ENCODE measurements at regions not wholly inside any gene's neighbourhood (a gene's known extent, or its start where the extent isn't known, plus 50 kb on each side); places are given as distances from the start of the nearest gene placed in this dataset.
"Not testable (repeated sequence)": the region's sequence is repeated elsewhere in the genome, so short reads cannot be mapped to it uniquely, and the experiment has no call there.

DNA sequence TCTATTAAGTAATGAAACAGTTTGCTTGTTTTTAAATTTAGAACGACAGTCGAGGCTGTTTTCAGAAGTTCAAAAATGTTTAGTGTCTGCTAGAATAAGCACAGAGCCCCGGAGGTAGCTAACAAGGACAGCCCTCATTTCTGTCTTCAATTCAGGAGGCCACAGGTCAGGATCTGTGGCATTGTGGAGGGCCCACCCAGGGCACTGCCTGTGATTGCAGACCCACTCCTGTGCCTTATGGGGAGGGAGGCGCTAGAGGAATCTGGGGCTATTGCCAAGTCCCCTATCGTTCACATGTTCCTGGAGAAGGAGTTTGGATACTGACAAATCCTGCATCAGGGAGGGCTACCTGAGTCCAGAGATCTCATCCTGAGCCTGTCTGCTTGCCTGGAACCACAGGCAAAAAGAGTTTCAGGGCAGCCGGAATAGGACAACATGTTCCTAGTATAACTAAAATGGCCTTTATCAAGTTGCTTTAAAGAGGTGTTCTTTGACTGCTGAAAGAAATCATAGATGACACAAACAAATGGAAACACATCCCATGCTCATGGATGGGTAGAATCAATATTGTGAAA lies 141.5 kb upstream of the ROPN1 start:
- no peak for DNase-seq (ENCODE audit: low read depth in 2 of 3, low spot score in 2 of 3)

DNA sequence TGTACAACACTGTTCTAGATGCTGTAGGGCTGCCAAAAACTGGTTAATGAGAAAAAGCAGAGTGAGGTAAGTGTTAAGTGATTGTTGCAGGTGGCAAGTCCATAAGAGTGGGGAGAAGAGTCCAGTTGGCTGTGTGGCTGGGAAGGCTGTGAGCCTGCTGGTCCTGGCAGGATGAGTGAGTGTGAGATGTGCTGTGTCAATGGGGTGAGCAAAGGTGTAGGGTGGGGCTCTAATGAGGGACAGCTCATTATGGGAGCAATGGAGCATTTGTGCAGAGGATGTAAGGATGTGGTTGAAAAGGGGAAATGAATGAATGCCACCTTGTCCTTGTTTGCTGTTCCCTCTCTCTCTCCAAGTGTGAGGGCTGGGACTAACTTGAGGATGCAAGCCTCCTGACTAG lies 145.3 kb upstream of the ROPN1 start:
- no peak for DNase-seq (ENCODE audit: low read depth in 2 of 3, low spot score in 2 of 3)

DNA sequence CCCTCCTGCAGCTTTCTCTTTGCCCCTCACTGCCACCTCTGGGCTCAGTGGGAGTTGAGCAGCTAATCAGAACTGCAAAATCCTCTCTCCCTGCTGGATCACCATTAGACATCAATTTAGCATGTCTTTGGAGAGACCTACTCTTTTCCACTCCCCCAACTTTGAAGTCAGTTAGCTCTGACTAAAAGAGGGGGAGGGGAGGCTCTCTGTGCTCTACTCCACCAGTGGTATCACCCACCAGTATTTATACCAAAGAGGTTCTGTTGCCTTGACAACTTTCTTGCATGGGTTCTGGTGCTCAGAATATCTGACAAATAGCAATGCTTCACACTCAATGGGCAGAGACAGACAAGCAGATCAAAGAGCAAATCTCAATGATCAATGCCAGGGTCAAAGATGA lies 146.2 kb upstream of the ROPN1 start:
- no peak for DNase-seq (ENCODE audit: low read depth in 2 of 3, low spot score in 2 of 3)

DNA sequence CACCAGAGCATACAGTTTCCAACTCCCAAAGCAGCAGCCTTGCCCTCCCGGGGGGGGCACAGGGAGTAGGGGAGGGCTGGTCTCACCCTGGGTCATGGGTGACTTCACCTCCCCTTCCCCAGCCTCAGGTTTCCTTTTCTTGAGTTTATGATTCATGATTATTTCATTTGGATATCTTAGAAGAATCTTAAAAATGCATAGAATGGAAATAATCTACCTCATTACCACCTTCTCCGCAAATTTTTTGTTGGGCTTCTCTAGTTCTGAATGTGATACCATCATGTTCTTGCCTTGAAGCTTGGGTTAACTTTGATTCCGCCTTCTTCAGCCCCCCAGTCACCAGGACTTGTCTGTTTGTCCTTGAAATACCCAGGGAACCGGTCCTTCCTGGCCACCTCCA lies 148.8 kb upstream of the ROPN1 start:
- no peak for DNase-seq (ENCODE audit: low read depth in 2 of 3, low spot score in 2 of 3)

DNA sequence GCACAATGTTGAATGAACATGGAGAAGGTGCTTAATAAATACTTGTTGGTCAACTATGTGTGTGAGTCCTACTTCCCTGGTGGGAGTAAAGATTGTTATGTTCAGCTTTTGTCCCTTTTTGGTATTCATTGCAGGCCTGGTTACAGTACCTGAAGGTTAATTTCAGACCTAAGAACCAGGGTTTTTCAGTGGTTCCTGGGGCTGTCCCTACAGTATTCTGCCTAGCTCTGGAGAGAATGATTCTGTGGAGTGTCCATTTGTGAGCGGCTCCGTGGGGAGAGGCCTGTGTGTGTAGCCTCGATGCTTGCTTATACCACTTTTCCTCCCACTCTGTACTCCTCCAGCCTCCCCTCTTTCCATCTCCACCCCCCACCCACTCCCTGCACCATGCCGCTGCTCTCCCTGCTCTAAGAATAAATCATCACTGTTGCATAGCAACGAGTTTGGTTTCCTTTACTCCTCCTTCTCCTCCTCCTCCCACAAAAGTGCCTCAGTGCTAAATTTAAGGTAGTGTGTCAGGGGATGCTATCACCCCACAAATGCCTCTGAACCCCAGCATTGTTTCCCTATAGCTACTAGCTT lies 150.6 kb upstream of the ROPN1 start:
- no peak for DNase-seq (ENCODE audit: low read depth in 2 of 3, low spot score in 2 of 3)

DNA sequence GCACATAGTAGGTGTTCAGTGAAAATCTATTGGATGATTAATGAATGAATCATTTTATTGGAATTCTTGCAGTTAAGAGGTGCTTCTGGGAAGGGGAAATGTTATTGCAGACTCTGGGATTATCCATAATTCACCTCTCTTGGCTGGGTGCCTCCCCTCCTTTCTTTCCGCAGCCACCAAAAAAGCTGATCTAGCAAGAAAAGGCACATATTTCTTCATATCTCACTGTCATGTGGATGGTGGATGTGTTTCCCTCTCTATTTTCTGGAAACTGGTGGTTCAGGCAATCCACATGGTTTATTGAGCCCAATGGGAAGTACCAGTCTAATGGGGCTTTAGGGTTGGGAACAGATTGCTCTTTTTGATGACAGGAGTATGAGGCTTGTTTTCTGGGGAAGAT lies 151.1 kb upstream of the ROPN1 start:
- no peak for DNase-seq (ENCODE audit: low read depth in 2 of 3, low spot score in 2 of 3)

DNA sequence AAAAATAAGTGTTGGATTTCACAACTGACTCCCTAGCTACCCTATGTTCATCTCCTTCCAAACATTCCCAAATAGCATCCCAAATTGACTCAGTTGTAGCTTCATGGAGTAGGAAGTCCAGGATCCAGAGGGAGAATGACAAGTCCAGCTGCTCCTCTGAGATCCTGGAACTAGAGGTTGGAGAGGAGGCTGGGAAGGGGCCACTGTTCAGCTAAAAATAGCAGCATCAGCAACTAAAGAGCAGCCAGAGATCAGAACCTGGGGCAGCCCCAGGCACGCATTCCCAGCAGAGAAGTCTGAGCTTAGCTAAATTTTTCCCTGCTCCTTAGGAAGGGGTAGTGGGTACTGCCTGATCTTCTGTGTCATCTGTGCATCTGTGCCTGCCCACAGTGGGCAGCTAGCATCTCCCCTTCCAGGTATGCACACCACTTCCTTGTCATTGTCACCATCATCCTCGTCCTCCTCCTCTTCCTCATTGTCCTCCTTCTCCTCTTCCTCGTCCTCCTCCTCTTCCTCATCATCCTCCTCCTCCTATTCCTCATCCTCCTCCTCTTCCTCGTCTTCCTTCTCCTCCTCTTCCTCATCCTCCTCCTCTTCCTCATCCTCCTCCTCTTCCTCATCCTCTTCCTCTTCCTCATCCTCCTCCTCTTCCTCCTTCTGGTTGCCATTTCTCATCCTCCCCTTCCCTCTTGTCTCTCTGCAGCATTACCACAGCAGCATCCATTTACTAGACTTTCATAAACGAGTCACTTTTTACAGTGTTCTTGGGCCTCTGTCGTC lies 152.3 kb upstream of the ROPN1 start:
- no peak for DNase-seq (ENCODE audit: low read depth in 2 of 3, low spot score in 2 of 3)

DNA sequence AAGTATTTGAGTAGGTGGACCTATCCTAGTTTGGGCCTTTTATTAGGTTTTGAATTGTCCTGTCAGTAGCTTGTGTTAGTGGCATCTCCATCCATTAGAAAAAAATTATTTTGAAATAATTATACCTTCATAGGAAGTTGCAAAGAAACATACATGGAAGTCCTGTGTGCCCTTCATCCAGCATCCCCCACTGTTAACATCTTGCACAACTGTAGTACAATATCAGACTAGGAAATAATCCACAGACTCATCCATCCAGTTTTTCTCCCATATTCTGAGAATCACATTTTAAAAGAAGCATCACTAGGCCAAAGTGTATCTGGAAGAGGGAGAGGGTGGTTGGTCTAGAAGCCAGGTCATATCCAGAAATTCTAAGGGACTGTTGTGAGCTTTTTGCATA lies 155.5 kb upstream of the ROPN1 start:
- no peak for DNase-seq (ENCODE audit: low read depth in 2 of 3, low spot score in 2 of 3)

DNA sequence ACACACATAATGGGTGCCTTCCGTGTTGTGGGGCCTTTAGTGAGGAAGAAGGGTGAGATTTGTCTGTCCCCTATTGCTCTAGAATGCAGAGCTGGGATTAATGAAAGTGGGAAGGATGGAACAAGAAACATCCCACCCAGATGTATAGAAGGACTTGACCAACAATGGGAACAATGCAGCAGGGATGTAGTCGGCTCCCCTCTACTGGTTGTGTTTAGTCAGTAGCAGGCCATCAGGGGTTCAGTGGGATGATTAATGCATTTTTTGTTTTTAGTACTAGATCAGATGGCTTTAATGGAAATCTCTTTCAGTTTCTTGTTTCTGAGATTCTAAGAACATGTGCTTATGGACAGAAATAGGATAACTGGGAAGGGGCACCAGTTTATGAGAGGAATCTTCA lies 156.0 kb upstream of the ROPN1 start:
- no peak for DNase-seq (ENCODE audit: low read depth in 2 of 3, low spot score in 2 of 3)

DNA sequence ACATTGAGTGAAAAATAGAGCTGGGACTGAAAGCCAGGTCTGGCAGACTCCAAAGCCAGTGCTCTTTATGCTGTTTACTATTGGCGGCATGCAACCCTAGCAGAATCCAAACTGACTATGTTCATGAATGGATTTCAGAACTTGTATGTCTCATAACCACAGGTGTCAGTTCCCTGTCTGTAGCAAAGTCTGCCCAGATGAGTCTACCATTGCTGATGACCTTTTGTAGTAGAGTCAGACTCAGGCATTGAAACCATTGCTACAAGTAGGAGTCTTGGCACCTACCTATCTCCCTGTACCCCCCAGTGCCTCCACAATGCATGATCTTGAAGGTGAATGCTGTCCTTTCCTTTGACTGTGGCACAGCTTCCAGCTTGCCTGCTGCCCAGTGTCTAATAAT lies 157.2 kb upstream of the ROPN1 start:
- DNase-seq (ENCODE audit: low read depth in 2 of 3, low spot score in 2 of 3) = no peak

DNA sequence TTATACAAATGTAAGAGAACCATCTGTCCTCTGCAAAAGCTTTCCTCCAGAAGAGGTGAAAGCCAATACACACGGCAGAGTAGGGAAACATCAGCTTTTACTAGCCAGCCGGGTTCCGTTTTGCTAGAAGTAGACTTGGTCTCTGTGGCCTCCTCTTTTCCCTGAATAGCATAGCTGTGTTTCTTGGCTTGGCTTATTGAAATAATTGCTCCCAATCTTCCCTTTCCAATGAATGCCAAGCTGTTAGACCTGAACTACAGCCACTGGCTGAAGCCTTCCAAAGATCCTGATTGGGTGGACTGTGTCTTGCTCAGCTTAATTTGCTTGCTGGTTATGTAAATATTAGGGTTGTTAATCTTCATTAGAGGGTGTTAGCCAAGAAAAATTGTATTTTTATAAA lies 157.8 kb upstream of the ROPN1 start:
- DNase-seq (ENCODE audit: low read depth in 2 of 3, low spot score in 2 of 3) = no peak

DNA sequence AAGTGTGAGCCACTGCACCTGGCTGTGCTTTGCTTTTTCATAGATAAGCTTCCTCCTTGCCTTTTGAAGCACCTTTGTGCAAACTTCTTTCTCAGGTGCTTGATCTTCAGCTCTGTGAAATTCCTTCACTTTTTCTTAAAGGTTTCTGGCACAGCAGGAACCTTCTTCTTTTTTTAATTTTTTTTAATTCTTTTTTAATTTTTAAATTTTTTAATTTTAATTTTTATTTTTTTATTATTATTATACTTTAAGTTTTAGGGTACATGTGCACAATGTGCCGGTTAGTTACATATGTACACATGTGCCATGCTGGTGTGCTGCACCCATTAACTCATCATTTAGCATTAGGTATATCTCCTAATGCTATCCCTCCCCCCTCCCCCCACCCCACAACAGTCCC lies 161.0 kb upstream of the ROPN1 start:
- DNase-seq (ENCODE audit: low read depth in 2 of 3, low spot score in 2 of 3) = not testable (repeated sequence)

DNA sequence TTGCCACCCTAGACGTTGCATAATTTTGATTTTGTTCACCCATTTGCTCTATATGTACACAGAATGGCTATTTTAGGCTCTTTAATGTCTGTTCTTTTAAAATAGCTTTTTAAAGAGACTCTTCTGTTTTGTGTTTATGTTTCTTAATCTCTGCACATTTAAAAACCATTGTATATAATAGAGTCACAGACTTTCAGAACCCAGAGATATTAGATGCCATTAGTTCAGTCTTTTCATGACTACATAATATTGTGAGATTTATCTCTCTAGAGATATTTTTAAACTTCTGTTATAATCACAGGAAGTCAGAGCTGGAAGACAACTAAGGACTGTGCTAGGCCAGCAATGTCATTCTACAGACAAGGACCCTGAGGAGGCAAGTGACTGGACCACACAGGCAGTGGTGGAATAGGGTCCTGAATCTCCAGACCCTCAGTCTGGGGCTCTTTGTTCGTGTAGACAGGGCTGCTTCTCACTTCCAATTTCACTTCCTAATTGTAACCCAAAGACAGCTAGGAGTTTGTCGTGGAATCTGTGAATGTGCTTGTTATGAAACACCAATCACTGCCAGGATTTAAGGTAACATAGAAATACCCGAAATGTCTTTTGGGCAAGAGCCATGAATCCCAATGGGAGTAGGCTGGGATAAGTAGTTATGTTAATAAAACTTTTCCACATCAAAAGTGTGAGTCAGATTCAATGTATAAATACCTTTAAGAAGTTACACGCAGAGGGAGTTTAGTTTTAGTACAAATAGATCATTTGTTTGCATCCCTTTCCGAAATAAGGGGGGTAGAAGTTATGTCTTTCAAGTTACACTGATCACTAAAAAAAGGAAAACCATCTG lies 165.2 kb upstream of the ROPN1 start:
- DNase-seq (ENCODE audit: low read depth in 2 of 3, low spot score in 2 of 3) = no peak

DNA sequence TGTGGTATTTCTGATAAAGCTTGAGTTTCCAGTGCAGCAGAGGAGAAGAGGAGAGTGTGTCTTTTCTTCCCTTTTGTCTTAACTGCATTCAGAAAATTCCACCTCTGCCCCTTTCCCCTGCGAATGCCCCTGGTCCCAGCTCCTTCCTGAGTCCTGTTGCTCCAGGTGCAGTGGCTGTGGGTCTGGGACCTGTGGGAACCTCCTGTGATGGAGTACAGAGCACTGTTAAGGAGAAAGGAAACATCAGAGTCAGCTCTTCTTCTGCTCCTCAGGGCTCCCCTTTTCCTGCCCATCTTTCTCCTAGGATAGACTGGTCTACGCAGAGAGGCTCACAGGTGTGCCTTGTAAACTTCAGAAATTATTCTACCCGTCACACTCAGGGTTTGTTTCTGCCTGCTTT lies 165.8 kb upstream of the ROPN1 start:
- no peak for DNase-seq (ENCODE audit: low read depth in 2 of 3, low spot score in 2 of 3)

DNA sequence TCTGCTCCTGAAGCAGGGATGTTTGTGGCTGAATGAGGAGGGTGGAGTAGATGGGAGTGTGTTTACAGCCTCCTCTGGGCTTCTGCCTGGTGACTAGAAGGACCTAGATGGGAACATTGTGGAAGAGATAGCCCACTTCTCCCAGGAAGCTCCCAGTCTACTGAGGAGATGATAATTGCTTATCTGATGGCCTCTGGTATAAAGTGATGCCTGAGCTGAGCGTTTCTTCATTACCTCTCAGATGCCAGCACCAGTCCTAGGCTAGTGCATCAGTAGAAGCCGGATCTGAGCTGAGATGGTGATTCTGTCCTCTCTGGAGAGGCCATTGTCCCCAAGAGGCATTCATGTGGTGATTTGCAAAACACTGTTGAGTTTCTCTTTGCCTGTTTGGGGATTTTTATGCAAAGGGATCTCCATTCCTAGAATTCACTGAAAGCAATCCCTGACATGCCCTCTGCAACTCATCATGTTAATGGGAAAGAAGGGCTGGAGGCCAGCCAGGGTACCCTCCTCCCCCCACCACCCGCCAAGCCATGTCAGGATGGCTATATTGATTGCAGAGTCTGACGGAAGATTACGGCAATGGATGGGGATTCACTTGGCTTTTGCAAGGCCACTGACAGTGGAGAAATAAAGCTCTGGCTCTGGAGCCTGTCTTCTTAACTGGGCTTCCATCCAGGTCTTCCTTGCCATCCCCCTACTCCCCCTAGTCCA lies 166.4 kb upstream of the ROPN1 start:
- no peak for DNase-seq (ENCODE audit: low read depth in 2 of 3, low spot score in 2 of 3)

DNA sequence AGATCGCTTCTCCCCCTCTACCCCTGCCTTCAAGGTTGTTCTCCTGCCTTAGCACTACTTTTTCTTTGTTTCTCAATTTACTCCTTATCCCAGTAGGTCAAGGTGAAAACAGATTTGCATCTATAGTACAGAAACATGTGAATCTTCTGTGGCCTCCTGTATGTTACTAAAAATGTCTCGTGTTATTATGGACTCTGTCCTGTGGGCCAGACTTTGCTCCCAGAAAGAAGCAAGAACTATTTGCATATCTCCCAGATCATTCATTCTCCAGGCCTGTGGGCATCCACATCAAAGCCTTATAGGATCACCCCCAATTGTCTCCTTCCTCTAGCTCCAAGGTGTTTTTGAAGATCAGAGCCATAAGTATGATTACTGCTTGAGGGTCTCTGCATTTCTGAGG lies 169.5 kb upstream of the ROPN1 start:
- DNase-seq (ENCODE audit: low read depth in 2 of 3, low spot score in 2 of 3) = no peak

DNA sequence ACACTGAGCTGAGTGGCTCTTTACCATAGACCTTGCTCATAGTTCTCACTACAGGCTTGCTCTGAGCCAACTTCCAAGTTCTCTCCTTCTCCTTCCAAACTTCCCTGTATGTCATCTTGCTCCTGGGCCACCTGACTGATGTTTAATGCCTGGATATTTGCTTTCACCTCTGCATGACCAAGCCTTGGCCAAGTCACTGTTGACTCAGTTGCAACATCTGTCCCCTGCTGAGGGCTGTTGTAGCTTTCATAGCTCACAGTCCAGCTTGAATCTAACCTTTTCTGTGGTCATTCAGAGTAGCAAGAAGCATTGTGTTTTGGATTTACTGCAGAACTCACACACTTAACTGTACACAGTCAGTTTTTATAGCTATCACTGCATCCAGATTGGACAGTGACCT lies 171.8 kb upstream of the ROPN1 start:
- DNase-seq (ENCODE audit: low read depth in 2 of 3, low spot score in 2 of 3) = no peak

DNA sequence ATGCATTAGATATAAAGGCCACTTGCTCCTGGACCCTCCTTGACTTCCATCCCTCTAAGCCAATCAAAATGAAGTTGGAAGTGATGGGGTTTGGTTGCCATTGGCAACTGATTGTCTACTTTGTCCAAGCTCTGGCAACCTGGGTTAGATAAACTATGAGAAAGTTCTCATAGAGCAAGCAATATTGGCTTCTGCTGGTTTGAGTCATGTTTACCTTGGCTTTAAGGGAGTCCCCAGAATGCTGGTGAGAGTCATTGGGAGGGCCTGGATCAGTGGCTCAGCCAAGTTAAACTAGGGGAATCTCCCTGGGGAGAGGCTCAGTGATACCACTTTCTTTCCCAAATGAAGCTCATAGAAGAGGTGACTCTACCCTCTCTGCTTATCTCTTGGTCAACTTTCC lies 176.3 kb upstream of the ROPN1 start:
- no peak for DNase-seq (ENCODE audit: low read depth in 2 of 3, low spot score in 2 of 3)

DNA sequence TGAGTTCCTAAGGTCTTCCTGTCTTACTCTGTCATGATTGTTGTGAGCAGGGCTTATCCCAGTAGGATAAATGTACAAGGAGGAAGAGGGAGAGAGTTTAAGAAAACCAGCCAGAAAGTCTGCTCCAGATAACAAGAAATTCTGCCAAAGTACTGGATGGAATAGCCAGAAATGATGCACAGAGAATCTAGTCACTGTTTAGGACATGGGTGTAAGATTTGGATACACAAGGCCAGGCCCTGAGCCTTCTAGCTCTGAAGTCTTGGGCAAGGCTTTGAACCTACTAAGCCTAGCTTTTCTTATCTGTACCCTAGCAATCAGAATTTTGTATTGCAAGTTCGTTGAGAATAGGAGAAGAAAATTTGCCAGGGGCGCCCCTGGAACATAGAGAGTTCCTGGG lies 180.4 kb upstream of the ROPN1 start:
- no peak for DNase-seq (ENCODE audit: low read depth in 2 of 3, low spot score in 2 of 3)

DNA sequence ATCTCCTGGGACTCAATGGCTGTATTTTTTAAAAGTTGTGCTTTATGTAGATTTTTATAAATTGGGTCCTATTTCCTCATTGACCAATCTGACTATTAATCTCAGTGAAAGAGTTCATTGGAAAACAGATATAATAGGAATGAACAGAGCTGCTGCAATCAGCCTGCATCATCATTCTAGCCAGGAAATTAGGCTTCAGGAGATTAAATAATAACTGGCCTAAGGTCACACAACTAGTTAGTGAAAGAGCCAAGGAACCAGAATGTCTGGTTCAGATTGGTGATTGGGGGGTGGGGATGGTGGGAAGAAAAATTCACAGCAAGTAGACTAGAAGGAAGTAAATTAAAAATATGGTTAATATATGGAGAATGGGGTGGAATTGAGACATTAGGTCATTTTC lies 180.9 kb upstream of the ROPN1 start:
- no peak for DNase-seq (ENCODE audit: low read depth in 2 of 3, low spot score in 2 of 3)

DNA sequence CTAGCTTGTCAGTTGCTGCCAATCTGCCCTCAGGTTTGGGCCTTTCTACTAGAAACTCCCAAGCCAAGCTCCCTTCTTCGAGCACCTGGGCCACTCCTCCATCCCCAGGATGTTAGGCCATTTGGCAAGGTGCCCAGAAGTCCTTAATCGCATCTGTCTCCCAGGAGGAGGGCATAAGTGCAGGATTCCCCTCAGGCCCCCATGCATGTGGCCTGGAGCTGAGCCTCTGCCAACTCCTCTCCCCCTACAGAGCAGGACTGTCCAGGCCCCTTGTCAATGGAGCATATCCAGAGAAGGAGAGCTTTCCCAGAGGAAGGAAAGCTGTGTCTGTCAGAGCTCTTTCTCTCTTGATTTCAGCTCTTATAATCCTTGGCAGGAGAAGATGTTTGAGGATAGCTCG lies 182.6 kb upstream of the ROPN1 start:
- no peak for DNase-seq (ENCODE audit: low read depth in 2 of 3, low spot score in 2 of 3)

Data from activated CD8-positive, alpha-beta memory T cell treated with anti-CD3 and anti-CD28 coated beads for 48 hours (primary cell).